DOHH2 (cell line): ENCODE measurements at regions not wholly inside any gene's neighbourhood (a gene's known extent, or its start where the extent isn't known, plus 50 kb on each side); places are given as distances from the start of the nearest gene placed in this dataset.

ENCODE experiments used
- CTCF ChIP-seq: fragments of 200-600 bp; sonication (generic); IDR thresholded peaks from one replicate; pipeline ENCODE4 v1.5.1; 2014; ENCODE audit warnings: antibody characterized with exemption, mild to moderate bottlenecking, low read depth, low read length; ENCODE audit not compliant: poor library complexity, severe bottlenecking
- EZH2phosphoT487 ChIP-seq: fragments of 200-600 bp; sonication (generic); IDR thresholded peaks from 2 replicates; pipeline ENCODE4 v1.6.1; 2017; ENCODE audit warnings: borderline replicate concordance, mild to moderate bottlenecking, antibody characterized with exemption, low read length, moderate library complexity, mixed read lengths

- TF ChIP-seq CTCF (no peak), EZH2phosphoT487 (no peak)
Observed at GRCh38 chr7:25895792-25896171, 256.2 kb upstream of the NFE2L3 start.
